OCI-LY1 (cell line): ENCODE measurements at regions not wholly inside any gene's neighbourhood (a gene's known extent, or its start where the extent isn't known, plus 50 kb on each side); places are given as distances from the start of the nearest gene placed in this dataset.

Source experiments
- H2AFZ ChIP-seq: fragments of 200-600 bp; sonication (generic), shearing (Covaris generic); 2 replicates; pipeline ENCODE4 v1.6.0; 2014; ENCODE audit warnings: antibody characterized with exemption, mild to moderate bottlenecking, low read length
- H3F3A ChIP-seq: fragments of 200-600 bp; sonication (generic), shearing (Covaris generic); 2 replicates; pipeline ENCODE4 v1.6.0; 2014; ENCODE audit warnings: mild to moderate bottlenecking, antibody characterized with exemption, low read length, moderate library complexity; ENCODE audit not compliant: insufficient read depth
- H3K27ac ChIP-seq: fragments of 200-600 bp; sonication (generic); 2 replicates; pipeline ENCODE4 v1.5.1; 2014; ENCODE audit warnings: low read length, mixed run types, mild to moderate bottlenecking, low read depth; ENCODE audit not compliant: poor library complexity, severe bottlenecking
- H3K27me3 ChIP-seq: fragments of 200-600 bp; sonication (generic); 2 replicates; pipeline ENCODE4 v1.6.0; 2014; ENCODE audit warnings: antibody characterized with exemption, mild to moderate bottlenecking, low read length, moderate library complexity; ENCODE audit not compliant: insufficient read depth
- H3K36me3 ChIP-seq: fragments of 200-600 bp; sonication (generic); 2 replicates; pipeline ENCODE4 v1.6.1; 2014; ENCODE audit warnings: mild to moderate bottlenecking, antibody characterized with exemption, low read length, moderate library complexity, mixed read lengths; ENCODE audit not compliant: insufficient read depth
- H3K4me1 ChIP-seq: fragments of 200-600 bp; sonication (generic); 2 replicates; pipeline ENCODE4 v1.5.1; 2014; ENCODE audit warnings: mild to moderate bottlenecking, low read length, moderate library complexity; ENCODE audit not compliant: insufficient read depth, severe bottlenecking
- H3K4me2 ChIP-seq: fragments of 200-600 bp; sonication (generic), shearing (Covaris generic); 2 replicates; pipeline ENCODE4 v1.6.1; 2014; ENCODE audit warnings: low read length
- H3K4me3 ChIP-seq: fragments of 200-600 bp; sonication (generic); 2 replicates; pipeline ENCODE4 v1.5.1; 2014; ENCODE audit warnings: low read length, low read depth, mild to moderate bottlenecking, mixed read lengths; ENCODE audit not compliant: poor library complexity, severe bottlenecking
- H3K79me2 ChIP-seq: fragments of 200-600 bp; shearing (Covaris generic); 2 replicates; pipeline ENCODE4 v1.6.1; 2016; ENCODE audit warnings: mixed run types, low read length, mixed read lengths; ENCODE audit not compliant: insufficient read depth
- H3K9ac ChIP-seq: fragments of 200-600 bp; sonication (generic), shearing (Covaris generic); 2 replicates; pipeline ENCODE4 v1.6.1; 2014; ENCODE audit warnings: mild to moderate bottlenecking, low read length, mixed read lengths
- H3K9me2 ChIP-seq: fragments of 200-600 bp; sonication (generic), shearing (Covaris generic); 2 replicates; pipeline ENCODE4 v1.6.1; 2014; ENCODE audit warnings: low read depth, mild to moderate bottlenecking, low read length, mixed read lengths
- H3K9me3 ChIP-seq: fragments of 200-600 bp; shearing (Covaris generic); 2 replicates; pipeline ENCODE4 v1.6.1; 2014; ENCODE audit warnings: low read length, mixed read lengths
- H4K20me1 ChIP-seq: fragments of 200-600 bp; sonication (generic), shearing (Covaris generic); 2 replicates; pipeline ENCODE4 v1.6.0; 2016; ENCODE audit warnings: mild to moderate bottlenecking, low read length; ENCODE audit not compliant: insufficient read depth
- EZH2 ChIP-seq: fragments of 200-600 bp; sonication (generic), shearing (Covaris generic); IDR thresholded peaks from 2 replicates; pipeline ENCODE4 v1.8.0; 2017; ENCODE audit warnings: borderline replicate concordance, mixed run types, mild to moderate bottlenecking, antibody characterized with exemption, low read length, moderate library complexity, mixed read lengths
- TF ChIP-seq, protein P1 (sequence below): fragments of 200-600 bp; sonication (generic), shearing (Covaris generic); IDR thresholded peaks from 2 replicates; pipeline ENCODE4 v1.5.1; 2017; ENCODE audit warnings: mild to moderate bottlenecking, antibody characterized with exemption, low read length, moderate library complexity, mixed read lengths

DNA sequence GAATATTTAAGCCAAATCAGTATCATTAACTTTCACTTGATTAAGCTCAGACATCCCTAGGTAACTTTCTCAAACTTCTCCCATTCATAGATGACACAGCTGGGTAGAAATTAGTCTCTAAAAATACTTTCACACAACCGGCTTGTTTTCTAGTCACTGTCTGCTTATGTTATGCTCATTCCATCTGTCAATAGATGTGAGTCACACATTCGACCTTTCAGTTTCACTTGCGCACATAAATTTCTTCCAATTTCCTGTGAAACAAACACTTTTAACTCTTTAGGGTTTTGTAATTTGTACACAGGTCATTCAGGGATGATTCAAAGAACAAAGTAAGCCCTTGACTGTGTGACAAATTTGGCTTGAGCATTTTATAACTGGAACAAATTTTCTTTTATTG is 723.0 kb downstream of the KCNA4 start:
- H3K4me2 ChIP-seq: no peak overlapping the region
- TF ChIP-seq, protein P1, sequence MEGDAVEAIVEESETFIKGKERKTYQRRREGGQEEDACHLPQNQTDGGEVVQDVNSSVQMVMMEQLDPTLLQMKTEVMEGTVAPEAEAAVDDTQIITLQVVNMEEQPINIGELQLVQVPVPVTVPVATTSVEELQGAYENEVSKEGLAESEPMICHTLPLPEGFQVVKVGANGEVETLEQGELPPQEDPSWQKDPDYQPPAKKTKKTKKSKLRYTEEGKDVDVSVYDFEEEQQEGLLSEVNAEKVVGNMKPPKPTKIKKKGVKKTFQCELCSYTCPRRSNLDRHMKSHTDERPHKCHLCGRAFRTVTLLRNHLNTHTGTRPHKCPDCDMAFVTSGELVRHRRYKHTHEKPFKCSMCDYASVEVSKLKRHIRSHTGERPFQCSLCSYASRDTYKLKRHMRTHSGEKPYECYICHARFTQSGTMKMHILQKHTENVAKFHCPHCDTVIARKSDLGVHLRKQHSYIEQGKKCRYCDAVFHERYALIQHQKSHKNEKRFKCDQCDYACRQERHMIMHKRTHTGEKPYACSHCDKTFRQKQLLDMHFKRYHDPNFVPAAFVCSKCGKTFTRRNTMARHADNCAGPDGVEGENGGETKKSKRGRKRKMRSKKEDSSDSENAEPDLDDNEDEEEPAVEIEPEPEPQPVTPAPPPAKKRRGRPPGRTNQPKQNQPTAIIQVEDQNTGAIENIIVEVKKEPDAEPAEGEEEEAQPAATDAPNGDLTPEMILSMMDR: no peak
- no peak for TF ChIP-seq EZH2

DNA sequence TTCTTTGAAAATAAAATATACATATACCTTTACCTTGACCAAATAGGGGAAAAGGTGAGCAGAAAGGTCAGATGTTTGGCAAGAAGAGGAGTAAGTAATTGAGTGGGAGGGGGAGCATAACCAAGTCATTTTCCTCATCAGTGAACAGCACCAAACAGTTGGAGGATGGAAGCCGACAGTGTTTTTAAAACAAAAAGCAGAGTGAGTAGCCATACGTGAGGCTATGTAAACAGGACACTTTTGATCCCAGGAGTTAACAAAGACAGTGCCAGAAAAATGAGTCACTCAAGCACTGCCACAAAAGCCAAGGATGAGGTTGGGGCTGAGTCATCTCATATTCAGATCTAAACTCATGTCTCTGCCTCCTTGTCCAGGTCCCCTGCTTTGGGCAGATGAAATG is 734.7 kb downstream of the KCNA4 start:
- Histone ChIP-seq H3K4me3 (no peak overlapping the region), H2AFZ (no peak overlapping the region), H3K9me3 (no peaks in the 10 kb centered on the region), H3K79me2 (no peaks in the 10 kb centered on the region), H3K27me3 (no peaks in the 10 kb centered on the region), H3K4me1 (no peaks in the 10 kb centered on the region), H3F3A (no peaks in the 10 kb centered on the region), H3K4me2 (no peak overlapping the region), H4K20me1 (no peaks in the 10 kb centered on the region), H3K27ac (no peak overlapping the region), H3K9ac (no peak overlapping the region), H3K9me2 (no peaks in the 10 kb centered on the region), H3K36me3 (no peaks in the 10 kb centered on the region)
- TF ChIP-seq, protein P1: no peak
- no peak for TF ChIP-seq EZH2

More for the DNA sequence above, 723.0 kb downstream of the KCNA4 start:
- no peaks in the 10 kb centered on the region for H3K9me3 ChIP-seq
- no peaks in the 10 kb centered on the region for H4K20me1 ChIP-seq
- no peak overlapping the region for H3K9ac ChIP-seq
- H3K27me3 ChIP-seq: no peaks in the 10 kb centered on the region
- H3K4me3 ChIP-seq: no peak overlapping the region
- no peaks in the 10 kb centered on the region for H3K4me1 ChIP-seq
- no peak overlapping the region for H3K27ac ChIP-seq
- H3K79me2 ChIP-seq: no peaks in the 10 kb centered on the region
- no peak overlapping the region for H2AFZ ChIP-seq
- H3K9me2 ChIP-seq: no peaks in the 10 kb centered on the region
- no peaks in the 10 kb centered on the region for H3K36me3 ChIP-seq
- H3F3A ChIP-seq: no peaks in the 10 kb centered on the region

DNA sequence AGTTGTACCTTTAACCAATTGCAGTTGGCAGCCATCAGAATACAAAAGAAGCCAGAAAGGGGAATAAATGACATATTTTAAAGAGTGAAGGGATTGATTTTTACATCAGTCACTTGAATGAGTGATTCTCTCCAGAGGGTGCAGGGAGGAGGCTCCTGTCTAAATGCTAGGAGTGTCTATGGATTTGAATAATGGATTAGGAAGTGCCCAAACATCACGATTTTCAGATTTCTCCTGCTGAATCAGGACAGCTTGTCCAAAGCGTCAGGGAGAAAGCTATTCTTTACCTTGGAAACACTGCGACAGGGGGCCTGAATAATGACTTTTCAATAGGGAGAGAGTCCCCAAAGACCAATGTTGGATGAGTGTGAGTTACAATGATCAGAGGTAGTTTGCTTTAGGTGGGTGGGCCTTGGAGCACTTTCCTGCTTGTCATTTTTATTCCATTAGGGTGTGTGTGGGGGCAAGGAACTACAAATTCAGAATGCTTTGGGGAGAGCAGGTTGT is 735.5 kb downstream of the KCNA4 start:
- no peaks in the 10 kb centered on the region for H4K20me1 ChIP-seq
- H3K4me1 ChIP-seq: no peaks in the 10 kb centered on the region
- H3K27ac ChIP-seq: no peak overlapping the region
- TF ChIP-seq, protein P1: no peak
- TF ChIP-seq EZH2: no peak
- no peaks in the 10 kb centered on the region for H3K9me2 ChIP-seq
- H3F3A ChIP-seq: no peaks in the 10 kb centered on the region
- H3K27me3 ChIP-seq: no peaks in the 10 kb centered on the region
- no peak overlapping the region for H2AFZ ChIP-seq
- no peak overlapping the region for H3K9ac ChIP-seq
- H3K4me2 ChIP-seq: no peak overlapping the region
- H3K79me2 ChIP-seq: no peaks in the 10 kb centered on the region
- H3K36me3 ChIP-seq: no peaks in the 10 kb centered on the region
- no peak overlapping the region for H3K4me3 ChIP-seq
- H3K9me3 ChIP-seq: no peaks in the 10 kb centered on the region
